HCT116 (cell line): ENCODE measurements at regions not wholly inside any gene's neighbourhood (a gene's known extent, or its start where the extent isn't known, plus 50 kb on each side); places are given as distances from the start of the nearest gene placed in this dataset.

Experiments
- ATAC-seq: fragments of 200-7000 bp; cut with Tn5 transposase; 2 replicates; pipeline ENCODE4 v1.9.1; 2020; ENCODE audit warnings: mild to moderate bottlenecking, moderate library complexity
- BruUV-seq: library from RNA; stranded (reverse); fragments of 400-500 nt; replicated peaks from 2 replicates; lab custom pipeline; 2021; lab: Mats Ljungman, UMichigan
- CTCF ChIA-PET: fragments of 300-600 bp; sonication (Branson Sonifier 250); formaldehyde crosslinking; loops from one replicate; lab custom pipeline; 2021; ENCODE audit warnings: antibody characterized with exemption; lab: Charles Lee
- POLR2A ChIA-PET: fragments of 300-600, 350-600 bp; sonication (Branson Sonifier 250); formaldehyde crosslinking; loops from one replicate; lab custom pipeline; 2021; ENCODE audit warnings: antibody characterized with exemption; lab: Charles Lee
- RAD21 ChIA-PET, 2 experiments: fragments of 300-600 bp; sonication (Branson Sonifier 250); formaldehyde crosslinking; loops; one replicate each; lab custom pipeline; 2023; ENCODE audit warnings: low total read pairs in 2 of 2; ENCODE audit not compliant: uncharacterized antibody in 2 of 2, unreplicated experiment in 2 of 2, low non-redundant PET in 1 of 2; lab: Charles Lee
- DNase-seq: peaks from one replicate; pipeline ENCODE4 v3.0.0-alpha.2; 2010; ENCODE audit warnings: low read depth, low spot score
- H2AFZ ChIP-seq: fragments of 200-600 bp; shearing (Covaris generic), sonication (generic); 2 replicates; pipeline ENCODE4 v1.6.1; 2017; ENCODE audit warnings: low read depth, mixed run types, mixed read lengths, antibody characterized with exemption, low read length; ENCODE audit not compliant: poor library complexity, severe bottlenecking
- H3K27ac ChIP-seq: 2 replicates; pipeline ENCODE4 v1.5.1; 2012; ENCODE audit warnings: low read depth, low read length
- H3K27me3 ChIP-seq: fragments of 200-600 bp; sonication (generic); 2 replicates; pipeline ENCODE4 v1.6.1; 2016; ENCODE audit warnings: mixed run types, low read length, mixed read lengths; ENCODE audit not compliant: insufficient read depth
- H3K36me3 ChIP-seq, 2 experiments: fragments of 200-500 bp in 1 of 2; fragments of 200-600 bp in 1 of 2; sonication (Bioruptor generic) in 1 of 2; sonication (generic) in 1 of 2; 2 replicates each; pipeline versions ENCODE4 v1.5.1 to v1.6.1; 2014 to 2016; ENCODE audit warnings: low read length in 2 of 2, inconsistent platforms in 1 of 2, mixed read lengths in 1 of 2, mixed run types in 1 of 2; ENCODE audit not compliant: insufficient read depth in 2 of 2, control insufficient read depth in 1 of 2
- H3K4me1 ChIP-seq, 2 experiments: fragments of 200-600 bp in 1 of 2; sonication (generic) in 1 of 2; 2 replicates each; pipeline versions ENCODE4 v1.5.1 to v1.6.1; 2012 to 2017; ENCODE audit warnings: low read length in 2 of 2, inconsistent platforms in 1 of 2, mild to moderate bottlenecking in 1 of 2, mixed read lengths in 1 of 2, mixed run types in 1 of 2, moderate library complexity in 1 of 2; ENCODE audit not compliant: insufficient read depth in 2 of 2, control insufficient read depth in 1 of 2
- H3K4me2 ChIP-seq: fragments of 200-600 bp; sonication (generic); 2 replicates; pipeline ENCODE4 v1.6.1; 2017; ENCODE audit warnings: mixed run types, low read length, mixed read lengths
- H3K4me3 ChIP-seq, 2 experiments: fragments of 200-600 bp in 1 of 2; sonication (generic) in 1 of 2; replicated peaks in 1 of 2; 2 replicates each; pipeline ENCODE4 v1.5.1; 2011 to 2016; ENCODE audit warnings: low read length in 2 of 2, control low read depth in 1 of 2, low read depth in 1 of 2, mild to moderate bottlenecking in 1 of 2, mixed read lengths in 1 of 2, mixed run types in 1 of 2
- H3K79me2 ChIP-seq: fragments of 200-600 bp; sonication (generic); 2 replicates; pipeline ENCODE4 v1.6.1; 2017; ENCODE audit warnings: mild to moderate bottlenecking, mixed run types, low read length, moderate library complexity, mixed read lengths; ENCODE audit not compliant: insufficient read depth
- H3K9ac ChIP-seq: fragments of 200-600 bp; sonication (generic); 2 replicates; pipeline ENCODE4 v1.6.1; 2016; ENCODE audit warnings: low read length, mixed read lengths
- H3K9me2 ChIP-seq: fragments of 200-600 bp; sonication (generic), shearing (Covaris generic); 2 replicates; pipeline ENCODE4 v1.6.1; 2017; ENCODE audit warnings: mixed run types, mild to moderate bottlenecking, moderate library complexity; ENCODE audit not compliant: insufficient read depth
- H3K9me3 ChIP-seq, 2 experiments: fragments of 200-500 bp in 1 of 2; fragments of 200-600 bp in 1 of 2; sonication (Bioruptor generic) in 1 of 2; sonication (generic) in 1 of 2; 2 replicates each; pipeline ENCODE4 v1.6.1; 2014 to 2017; ENCODE audit warnings: low read length in 2 of 2, mixed read lengths in 2 of 2, inconsistent platforms in 1 of 2, low read depth in 1 of 2, mild to moderate bottlenecking in 1 of 2, mixed run types in 1 of 2, moderate library complexity in 1 of 2; ENCODE audit not compliant: control insufficient read depth in 1 of 2, insufficient read depth in 1 of 2
- H4K20me1 ChIP-seq: fragments of 200-600 bp; sonication (generic), shearing (Covaris generic); 2 replicates; pipeline ENCODE4 v1.6.1; 2017; ENCODE audit warnings: mixed run types, mild to moderate bottlenecking, moderate library complexity; ENCODE audit not compliant: insufficient read depth
- CTCF ChIP-seq, 3 experiments: fragments of 200-600 bp in 1 of 3; sonication (generic) in 1 of 3; IDR thresholded peaks in 2 of 3; conservative IDR thresholded peaks in 1 of 3; 2 replicates each; pipeline ENCODE4 v1.5.1; 2012 to 2017; ENCODE audit warnings: low read depth in 2 of 3, low read length in 2 of 3, antibody characterized with exemption in 1 of 3, borderline replicate concordance in 1 of 3, control low read depth in 1 of 3, mild to moderate bottlenecking in 1 of 3, mixed read lengths in 1 of 3, mixed run types in 1 of 3, moderate library complexity in 1 of 3; ENCODE audit not compliant: insufficient read depth in 1 of 3
- EGR1 ChIP-seq: IDR thresholded peaks from 2 replicates; pipeline ENCODE4 v1.6.1; 2012; ENCODE audit warnings: low read depth
- EZH2 ChIP-seq: fragments of 200-600 bp; sonication (generic); IDR thresholded peaks from 2 replicates; pipeline ENCODE4 v1.6.1; 2017; ENCODE audit warnings: antibody characterized with exemption, mixed run types
- JUND ChIP-seq: IDR thresholded peaks from 2 replicates; pipeline ENCODE4 v1.6.1; 2012
- MAX ChIP-seq: IDR thresholded peaks from 2 replicates; pipeline ENCODE4 v1.6.1; 2012
- POLR2AphosphoS5 ChIP-seq: IDR thresholded peaks from 2 replicates; pipeline ENCODE4 v1.6.1; 2011; ENCODE audit warnings: mild to moderate bottlenecking, low read depth, low read length, moderate library complexity
- RAD21 ChIP-seq: IDR thresholded peaks from 2 replicates; pipeline ENCODE4 v1.6.1; 2012; ENCODE audit warnings: low read depth, mild to moderate bottlenecking
- REST ChIP-seq: IDR thresholded peaks from 2 replicates; pipeline ENCODE4 v1.6.1; 2012; ENCODE audit warnings: low read depth
- SP1 ChIP-seq: IDR thresholded peaks from 2 replicates; pipeline ENCODE4 v1.6.1; 2012; ENCODE audit warnings: low read depth
- TCF7L2 ChIP-seq: IDR thresholded peaks from 2 replicates; pipeline ENCODE4 v1.7.0; 2011; ENCODE audit warnings: borderline replicate concordance, inconsistent platforms; ENCODE audit not compliant: insufficient read depth, insufficient read length; ENCODE audit errors: extremely low read depth
- ZBTB33 ChIP-seq: IDR thresholded peaks from 2 replicates; pipeline ENCODE4 v1.6.1; 2011; ENCODE audit warnings: mild to moderate bottlenecking, low read length, moderate library complexity; ENCODE audit not compliant: insufficient replicate concordance; ENCODE audit errors: extremely low read depth
- ZFX ChIP-seq: fragments of 450-650 bp; IDR thresholded peaks from 2 replicates; pipeline ENCODE4 v1.6.1; 2017
- ZNF274 ChIP-seq: fragments of 200-500 bp; sonication (Bioruptor generic); IDR thresholded peaks from 2 replicates; pipeline ENCODE4 v1.6.1; 2014; ENCODE audit warnings: mild to moderate bottlenecking, low read depth, low read length, inconsistent platforms
- intact Hi-C: fragments of 100-400 bp; cut with micrococcal nuclease; formaldehyde crosslinking; loops from 2 replicates; pipeline ENCODE4 v1.10.0; 2022

- ChIA-PET RAD21 (no interaction called here), CTCF (no interaction called here), POLR2A (no interaction called here)
- BruUV-seq: no TSS peak
- no peak overlapping the region for H3K4me2 ChIP-seq
- H3K9ac ChIP-seq: no peak overlapping the region
- H4K20me1 ChIP-seq: no peaks in the 10 kb centered on the region
- intact Hi-C loops: no loop called here
- no peak for TF ChIP-seq ZBTB33
- TF ChIP-seq ZFX: no peak
- TF ChIP-seq POLR2AphosphoS5: no peak
- no peak for TF ChIP-seq CTCF (IDR thresholded peaks at IDR 0.05 in 2 of 3, conservative IDR thresholded peaks at IDR 0.05 in 1 of 3; ENCODE audit: borderline replicate concordance in 1 of 3, insufficient read depth in 1 of 3, low read depth in 2 of 3, low read length in 2 of 3)
- TF ChIP-seq RAD21: no peak
- no peak for TF ChIP-seq EGR1
- TF ChIP-seq MAX: no peak
- no peak for TF ChIP-seq ZNF274
- no peak for TF ChIP-seq REST
- no peak for TF ChIP-seq JUND
- TF ChIP-seq EZH2: no peak
- TF ChIP-seq SP1: no peak
- no peak for TF ChIP-seq TCF7L2
- no peak overlapping the region for H2AFZ ChIP-seq
- no peaks in the 10 kb centered on the region for H3K27me3 ChIP-seq
- H3K36me3 ChIP-seq: no peaks in the 10 kb centered on the region
- no peaks in the 10 kb centered on the region for H3K79me2 ChIP-seq
- no peak overlapping the region for H3K4me3 ChIP-seq
- no peaks in the 10 kb centered on the region for H3K9me3 ChIP-seq
- no peak overlapping the region for H3K27ac ChIP-seq
- H3K9me2 ChIP-seq: no peaks in the 10 kb centered on the region
- ATAC-seq (no peak), DNase-seq (no peak)
- H3K4me1 ChIP-seq: no peaks in the 10 kb centered on the region
These were observed 224.5 kb downstream of the TEX13C start for GRCh38 chrX:125544031-125544660.
